Gastrocnemius medialis (tissue), 4 donors: ENCODE measurements at regions not wholly inside any gene's neighbourhood (a gene's known extent, or its start where the extent isn't known, plus 50 kb on each side); places are given as distances from the start of the nearest gene placed in this dataset.

ENCODE experiments used
- ATAC-seq, 2 donors: fragments of 150-250 bp; one replicate each; pipeline ENCODE4 v1.9.1; 2016
- DNase-seq, 2 donors: peaks; one replicate each; pipeline ENCODE4 v3.0.0-alpha.2; 2019
- H3K27ac ChIP-seq, 4 donors: fragments of 200-600 bp; sonication (generic); 1 replicate in 1 of 4; 2 replicates in 3 of 4; pipeline ENCODE4 v1.5.1; 2016 to 2018; ENCODE audit warnings: mild to moderate bottlenecking in 2 of 4, moderate library complexity in 1 of 4
- H3K27me3 ChIP-seq, 3 donors: fragments of 200-600 bp; sonication (generic) in 2 of 3; 1 replicate in 1 of 3; 2 replicates in 2 of 3; pipeline versions ENCODE4 v1.5.1 to v1.6.0; 2016 to 2019; ENCODE audit warnings: mild to moderate bottlenecking in 1 of 3, moderate library complexity in 1 of 3
- H3K36me3 ChIP-seq, 2 donors: fragments of 200-600 bp; sonication (generic) in 1 of 2; one replicate each; pipeline ENCODE4 v1.5.1; 2017 to 2018
- H3K4me1 ChIP-seq, 2 donors: fragments of 200-600 bp; sonication (generic) in 1 of 2; one replicate each; pipeline ENCODE4 v1.5.1; 2016 to 2017; ENCODE audit warnings: mild to moderate bottlenecking in 2 of 2
- H3K4me3 ChIP-seq, 4 donors: fragments of 200-600 bp; sonication (generic) in 3 of 4; 1 replicate in 1 of 4; 2 replicates in 3 of 4; pipeline ENCODE4 v1.5.1; 2016 to 2019; ENCODE audit warnings: mild to moderate bottlenecking in 2 of 4
- H3K9me3 ChIP-seq, 3 donors: fragments of 200-600 bp; sonication (generic) in 2 of 3; 1 replicate in 1 of 3; 2 replicates in 2 of 3; pipeline ENCODE4 v1.5.1; 2016 to 2019
- CTCF ChIP-seq, 5 experiments: fragments of 450-650 bp in 3 of 5; fragments of 200-600 bp in 2 of 5; sonication (generic) in 2 of 5; IDR thresholded peaks in 4 of 5; conservative IDR thresholded peaks in 1 of 5; 1 replicate in 4 of 5; 2 replicates in 1 of 5; pipeline ENCODE4 v1.5.1; 2016 to 2019; ENCODE audit warnings: antibody characterized with exemption in 5 of 5, mild to moderate bottlenecking in 3 of 5, moderate library complexity in 3 of 5
- POLR2A ChIP-seq, 2 donors: fragments of 450-650 bp; IDR thresholded peaks; one replicate each; pipeline ENCODE4 v1.6.1; 2017; ENCODE audit warnings: antibody characterized with exemption in 2 of 2, mild to moderate bottlenecking in 2 of 2, moderate library complexity in 2 of 2
- in situ Hi-C, 4 donors: fragments of 200-750 bp; cut with MboI; loops; one replicate each; pipeline versions ENCODE4 v1.15.0 to v1.8.0; 2017; ENCODE audit warnings: low sequenced_read_pairs in 4 of 4
- intact Hi-C: fragments of 100-400 bp; cut with DNase I; formaldehyde crosslinking; loops from one replicate; pipeline ENCODE4 v1.15.1; 2023; ENCODE audit warnings: low total_unique reads

GRCh38 chr13:39967199-39967959, 311.9 kb downstream of the COG6 start:
- H3K4me3 ChIP-seq, result no peak overlapping the region
- H3K36me3 ChIP-seq, result no peaks in the 10 kb centered on the region
- H3K9me3 ChIP-seq, result no peaks in the 10 kb centered on the region
- intact Hi-C loops (no loop called here), in situ Hi-C loops (no loop called here)
- TF ChIP-seq CTCF (IDR thresholded peaks at IDR 0.05 in 4 of 5, conservative IDR thresholded peaks at IDR 0.05 in 1 of 5) (no peak), POLR2A (IDR thresholded peaks at IDR 0.05) (no peak)
- DNase-seq (no peak), ATAC-seq (no peak)
- H3K27ac ChIP-seq, result no peak overlapping the region
- no peaks in the 10 kb centered on the region for H3K27me3 ChIP-seq
- no peaks in the 10 kb centered on the region for H3K4me1 ChIP-seq

GRCh38 chr13:39968646-39969475, 313.4 kb downstream of the COG6 start:
- Histone ChIP-seq H3K9me3 (no peaks in the 10 kb centered on the region), H3K4me3 (no peak overlapping the region), H3K36me3 (no peaks in the 10 kb centered on the region), H3K4me1 (no peaks in the 10 kb centered on the region), H3K27me3 (no peaks in the 10 kb centered on the region), H3K27ac (no peak overlapping the region)
- intact Hi-C loops, result no loop called here
- ATAC-seq, result no peak
- in situ Hi-C loops, result no loop called here
- TF ChIP-seq POLR2A (IDR thresholded peaks at IDR 0.05) (no peak), CTCF (IDR thresholded peaks at IDR 0.05 in 4 of 5, conservative IDR thresholded peaks at IDR 0.05 in 1 of 5) (no peak)
- no peak for DNase-seq

GRCh38 chr13:39970177-39970846, 314.9 kb downstream of the COG6 start:
- no peaks in the 10 kb centered on the region for H3K27me3 ChIP-seq
- ATAC-seq, result no peak
- TF ChIP-seq CTCF (IDR thresholded peaks at IDR 0.05 in 4 of 5, conservative IDR thresholded peaks at IDR 0.05 in 1 of 5), result no peak
- no peak for TF ChIP-seq POLR2A (IDR thresholded peaks at IDR 0.05)
- no peaks in the 10 kb centered on the region for H3K9me3 ChIP-seq
- H3K4me3 ChIP-seq, result no peak overlapping the region
- no peak for DNase-seq
- in situ Hi-C loops, result no loop called here
- H3K4me1 ChIP-seq, result no peaks in the 10 kb centered on the region
- H3K36me3 ChIP-seq, result no peaks in the 10 kb centered on the region
- H3K27ac ChIP-seq, result no peak overlapping the region
- intact Hi-C loops, result no loop called here

- DNase-seq, result no peak
- Histone ChIP-seq H3K4me1 (no peaks in the 10 kb centered on the region), H3K4me3 (no peak overlapping the region), H3K9me3 (no peaks in the 10 kb centered on the region), H3K27me3 (no peaks in the 10 kb centered on the region), H3K27ac (no peak overlapping the region), H3K36me3 (no peaks in the 10 kb centered on the region)
- intact Hi-C loops (no loop called here), in situ Hi-C loops (no loop called here)
- no peak for TF ChIP-seq CTCF (IDR thresholded peaks at IDR 0.05 in 4 of 5, conservative IDR thresholded peaks at IDR 0.05 in 1 of 5)
- no peak for TF ChIP-seq POLR2A (IDR thresholded peaks at IDR 0.05)
- ATAC-seq, result no peak
Measured at GRCh38 chr13:39971526-39971925, 316.1 kb downstream of the COG6 start.
